Osteocyte (in vitro differentiated cells): ENCODE measurements at regions not wholly inside any gene's neighbourhood (a gene's known extent, or its start where the extent isn't known, plus 50 kb on each side); places are given as distances from the start of the nearest gene placed in this dataset.
A peak's percentile ranks its signal among the peaks of the same experiment; 100 is the strongest.

ENCODE experiments used
- DNase-seq: peaks from one replicate; pipeline ENCODE4 v3.0.0; 2021; ENCODE audit warnings: mixed read lengths; ENCODE audit not compliant: unreplicated experiment; ENCODE audit errors: extremely low spot score
- H3K27ac Mint-ChIP-seq: one replicate; pipeline ENCODE4 v1.8.0; 2021; ENCODE audit warnings: mild to moderate bottlenecking, mixed read lengths; ENCODE audit not compliant: unreplicated experiment
- H3K27me3 Mint-ChIP-seq: one replicate; pipeline ENCODE4 v1.8.0; 2021; ENCODE audit warnings: mixed read lengths; ENCODE audit not compliant: unreplicated experiment
- H3K36me3 Mint-ChIP-seq: one replicate; pipeline ENCODE4 v1.8.0; 2021; ENCODE audit warnings: mixed read lengths; ENCODE audit not compliant: unreplicated experiment
- H3K4me1 Mint-ChIP-seq: one replicate; pipeline ENCODE4 v1.8.0; 2021; ENCODE audit warnings: mixed read lengths; ENCODE audit not compliant: unreplicated experiment
- H3K4me3 Mint-ChIP-seq: one replicate; pipeline ENCODE4 v1.8.0; 2021; ENCODE audit warnings: mild to moderate bottlenecking, moderate library complexity, mixed read lengths; ENCODE audit not compliant: unreplicated experiment
- H3K9me3 Mint-ChIP-seq: one replicate; pipeline ENCODE4 v1.8.0; 2021; ENCODE audit warnings: mixed read lengths; ENCODE audit not compliant: unreplicated experiment
- CTCF ChIP-seq: fragments of 200-600 bp; sonication (generic); IDR thresholded peaks from 2 replicates; pipeline ENCODE4 v1.5.0; 2021; ENCODE audit warnings: antibody characterized with exemption, mild to moderate bottlenecking, moderate library complexity

- no peak for DNase-seq
- Mint-ChIP-seq H3K9me3 (peaks cover 5% of the 10 kb centered on the region), H3K4me3 (no peak overlapping the region), H3K4me1 (peaks cover 27% of the 10 kb centered on the region), H3K36me3 (no peaks in the 10 kb centered on the region), H3K27me3 (no peaks in the 10 kb centered on the region), H3K27ac (no peak overlapping the region)
- no peak for TF ChIP-seq CTCF
Observed at GRCh38 chr6:125508793-125509192, 207.0 kb upstream of the HDDC2 start.

DNA sequence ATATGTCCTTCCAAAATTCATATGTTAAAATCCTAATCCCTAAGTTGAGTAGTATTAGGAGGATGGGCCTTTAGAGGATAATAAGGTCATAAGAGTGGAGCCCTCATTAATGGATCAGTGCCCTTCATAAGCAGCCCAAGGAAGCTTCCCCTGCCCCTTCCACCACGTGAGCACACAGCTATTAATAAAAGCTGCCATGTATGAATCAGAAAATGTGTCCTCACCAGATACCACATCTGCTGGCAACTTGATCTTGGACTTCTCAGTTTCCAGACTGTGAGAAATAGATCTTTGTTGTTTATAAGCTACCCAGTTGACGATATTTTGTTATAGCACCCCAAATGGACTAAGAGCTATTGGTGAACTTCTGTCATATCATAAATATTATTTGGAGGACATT is 207.7 kb upstream of the HDDC2 start:
- H3K4me1 Mint-ChIP-seq = peaks cover 27% of the 10 kb centered on the region
- H3K27me3 Mint-ChIP-seq = no peaks in the 10 kb centered on the region
- H3K4me3 Mint-ChIP-seq = no peak overlapping the region
- no peak for DNase-seq
- no peaks in the 10 kb centered on the region for H3K36me3 Mint-ChIP-seq
- TF ChIP-seq CTCF = no peak
- H3K27ac Mint-ChIP-seq = no peak overlapping the region
- H3K9me3 Mint-ChIP-seq = peaks cover 9% of the 10 kb centered on the region

GRCh38 chr6:125510405-125510804 is 208.6 kb upstream of the HDDC2 start:
- no peak overlapping the region for H3K4me3 Mint-ChIP-seq

DNA sequence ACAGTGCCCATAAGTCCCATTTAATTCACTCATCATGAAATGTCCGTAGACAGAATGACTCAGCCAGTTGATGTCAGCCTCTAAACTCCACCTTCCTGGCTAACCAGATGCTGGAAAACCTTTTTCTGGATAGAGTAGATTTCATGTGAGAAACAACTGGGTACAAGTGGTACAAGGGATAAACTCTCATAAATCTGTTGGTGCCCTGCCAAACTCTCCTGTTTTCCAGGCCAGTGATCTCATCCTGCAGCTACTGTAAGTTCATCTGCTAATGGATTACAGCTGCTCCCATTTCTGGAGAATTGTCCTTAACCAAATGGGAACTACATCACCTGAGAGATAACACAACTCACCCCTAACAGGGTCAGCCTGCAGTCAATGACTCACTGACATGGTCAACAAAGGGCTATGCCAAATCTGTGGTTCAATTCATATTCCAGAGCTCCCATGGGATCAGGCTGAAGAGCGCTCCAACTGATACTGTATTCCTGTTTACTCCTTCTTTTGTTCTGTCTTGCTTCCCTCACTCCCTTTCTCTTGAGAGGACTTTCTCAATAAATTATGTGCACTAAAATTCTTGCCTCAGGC is 210.1 kb upstream of the HDDC2 start:
- peak overlapping the region; percentile 66 for H3K27ac Mint-ChIP-seq
- TF ChIP-seq CTCF = no peak
- no peak overlapping the region for H3K4me3 Mint-ChIP-seq
- H3K27me3 Mint-ChIP-seq = no peaks in the 10 kb centered on the region
- H3K9me3 Mint-ChIP-seq = peaks cover 20% of the 10 kb centered on the region
- H3K36me3 Mint-ChIP-seq = peaks cover 9% of the 10 kb centered on the region
- no peak for DNase-seq
- peaks cover 27% of the 10 kb centered on the region for H3K4me1 Mint-ChIP-seq

More at GRCh38 chr6:125510405-125510804, 208.6 kb upstream of the HDDC2 start:
- H3K27ac Mint-ChIP-seq = no peak overlapping the region
- no peak for DNase-seq
- H3K27me3 Mint-ChIP-seq = no peaks in the 10 kb centered on the region
- peaks cover 9% of the 10 kb centered on the region for H3K9me3 Mint-ChIP-seq
- no peak for TF ChIP-seq CTCF
- peaks cover 1% of the 10 kb centered on the region for H3K36me3 Mint-ChIP-seq
- peaks cover 27% of the 10 kb centered on the region for H3K4me1 Mint-ChIP-seq

- peak; percentile 20 for TF ChIP-seq CTCF
- H3K36me3 Mint-ChIP-seq = peaks cover 13% of the 10 kb centered on the region
- peaks cover 20% of the 10 kb centered on the region for H3K9me3 Mint-ChIP-seq
- H3K27ac Mint-ChIP-seq = no peak overlapping the region
- H3K4me3 Mint-ChIP-seq = no peak overlapping the region
- H3K4me1 Mint-ChIP-seq = peaks cover 25% of the 10 kb centered on the region
- H3K27me3 Mint-ChIP-seq = no peaks in the 10 kb centered on the region
- DNase-seq = no peak
Observed at GRCh38 chr6:125512621-125513020, 210.9 kb upstream of the HDDC2 start.
